ENCODE measurements at regions not wholly inside any gene's neighbourhood (a gene's known extent, or its start where the extent isn't known, plus 50 kb on each side); places are given as distances from the start of the nearest gene placed in this dataset.
"Not testable (repeated sequence)": the region's sequence is repeated elsewhere in the genome, so short reads cannot be mapped to it uniquely, and the experiment has no call there.

DNA sequence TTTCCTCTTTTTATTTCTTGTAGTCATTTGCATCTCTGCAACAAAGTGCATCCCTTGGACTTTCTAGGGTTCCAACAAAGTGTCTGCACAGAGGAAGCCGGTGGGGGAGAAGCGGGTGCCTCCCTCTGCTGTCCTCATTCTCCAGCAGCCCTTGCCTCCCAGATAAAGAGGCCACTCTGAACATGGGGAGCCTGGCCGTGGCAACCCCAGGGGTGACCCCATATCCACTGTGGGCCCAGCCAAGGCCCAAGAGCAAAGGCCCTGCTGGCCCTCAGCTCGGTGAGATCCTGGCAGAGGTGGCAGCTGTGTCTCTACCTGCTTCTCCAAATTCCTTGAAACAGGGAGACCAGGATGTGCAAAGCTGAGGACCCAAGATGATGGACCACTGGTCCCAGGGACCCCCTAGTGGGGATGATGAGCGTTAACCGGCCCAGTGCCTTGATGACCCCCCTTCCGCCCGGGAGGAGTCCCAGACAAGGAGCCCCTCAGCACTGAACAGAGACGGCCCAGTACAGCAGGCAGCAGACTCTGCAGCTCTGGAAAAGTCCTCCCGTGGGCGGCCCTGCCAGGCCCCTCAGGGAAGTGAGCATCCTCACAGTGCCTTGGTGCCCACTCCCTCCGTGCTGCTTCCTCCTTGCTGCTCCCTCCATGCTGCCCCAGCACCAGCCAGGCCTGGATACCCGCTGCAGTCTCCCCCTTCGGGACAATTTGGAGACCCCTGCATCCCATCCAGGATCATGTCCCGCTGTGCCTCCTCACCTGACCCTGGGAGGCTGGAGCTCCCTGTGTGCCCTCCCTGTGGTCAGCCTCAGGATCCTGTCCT is 62.5 kb downstream of the MRPL36 start:
- no peak for DNase-seq
- no peak overlapping the region for H3K27ac Mint-ChIP-seq
- H3K4me1 Mint-ChIP-seq (ENCODE audit: low read depth) = no peaks in the 10 kb centered on the region
- ATAC-seq = no peak
- H3K9me3 Mint-ChIP-seq (ENCODE audit: insufficient read depth) = peaks cover 13% of the 10 kb centered on the region
- peaks cover 14% of the 10 kb centered on the region for H3K27me3 Mint-ChIP-seq (ENCODE audit: low read depth)
- CTCF ChIA-PET = interaction anchor here (1.1 to 1.7 kb wide), 2 partner anchors 62 to 65 kb away, joined by 4 to 5 read pairs; partner anchors contain the start of gene MRPL36
- no peak overlapping the region for H3K4me3 Mint-ChIP-seq
- H3K36me3 Mint-ChIP-seq (ENCODE audit: low read depth) = no peaks in the 10 kb centered on the region
- POLR2A ChIA-PET = interaction anchor here (1.4 kb wide), 1 partner anchor 63 kb away, joined by 3 read pairs; the partner anchor contains the start of gene MRPL36

- H3K36me3 Mint-ChIP-seq (ENCODE audit: low read depth) = no peaks in the 10 kb centered on the region
- POLR2A ChIA-PET = interaction anchor here (1.4 kb wide), 1 partner anchor 64 kb away, joined by 3 read pairs; the partner anchor contains the start of gene MRPL36
- H3K27me3 Mint-ChIP-seq (ENCODE audit: low read depth) = peaks cover 13% of the 10 kb centered on the region
- CTCF ChIA-PET = interaction anchor here (1.1 to 1.7 kb wide), 2 partner anchors 43 to 63 kb away, joined by 3 to 4 read pairs; partner anchors contain the start of gene MRPL36
- peaks cover 6% of the 10 kb centered on the region for H3K9me3 Mint-ChIP-seq (ENCODE audit: insufficient read depth)
- H3K4me3 Mint-ChIP-seq = no peak overlapping the region
- no peaks in the 10 kb centered on the region for H3K4me1 Mint-ChIP-seq (ENCODE audit: low read depth)
- no peak for ATAC-seq
- no peak overlapping the region for H3K27ac Mint-ChIP-seq
- peak; percentile 10 for DNase-seq
Measured at GRCh38 chr5:1736065-1736464, 63.6 kb downstream of the MRPL36 start.

- POLR2A ChIA-PET = interaction anchor here (1.4 kb wide), 1 partner anchor 65 kb away, joined by 3 read pairs; the partner anchor contains the start of gene MRPL36
- Mint-ChIP-seq H3K27ac (no peak overlapping the region), H3K9me3 (ENCODE audit: insufficient read depth) (peaks cover under 1% of the 10 kb centered on the region), H3K36me3 (ENCODE audit: low read depth) (no peaks in the 10 kb centered on the region), H3K4me3 (no peak overlapping the region), H3K27me3 (ENCODE audit: low read depth) (peaks cover 10% of the 10 kb centered on the region), H3K4me1 (ENCODE audit: low read depth) (no peaks in the 10 kb centered on the region)
- peak; percentile 15 for DNase-seq
- no peak for ATAC-seq
- CTCF ChIA-PET = interaction anchor here (1.1 kb wide), 1 partner anchor 44 kb away, joined by 3 read pairs; no protein-coding TSS in a partner anchor
Measured at GRCh38 chr5:1735320-1735970, 64.2 kb downstream of the MRPL36 start.

GRCh38 chr5:1734908-1735289 is 64.7 kb downstream of the MRPL36 start:
- CTCF ChIA-PET = no interaction called here
- no peak for ATAC-seq
- peaks cover 7% of the 10 kb centered on the region for H3K27me3 Mint-ChIP-seq (ENCODE audit: low read depth)
- H3K27ac Mint-ChIP-seq = no peak overlapping the region
- H3K9me3 Mint-ChIP-seq (ENCODE audit: insufficient read depth) = no peaks in the 10 kb centered on the region
- H3K36me3 Mint-ChIP-seq (ENCODE audit: low read depth) = no peaks in the 10 kb centered on the region
- POLR2A ChIA-PET = no interaction called here
- H3K4me1 Mint-ChIP-seq (ENCODE audit: low read depth) = no peaks in the 10 kb centered on the region
- DNase-seq = peak; percentile 15
- H3K4me3 Mint-ChIP-seq = no peak overlapping the region

- no peak overlapping the region for H3K4me3 Mint-ChIP-seq
Measured at GRCh38 chr5:1734271-1734907, 65.2 kb downstream of the MRPL36 start.

DNA sequence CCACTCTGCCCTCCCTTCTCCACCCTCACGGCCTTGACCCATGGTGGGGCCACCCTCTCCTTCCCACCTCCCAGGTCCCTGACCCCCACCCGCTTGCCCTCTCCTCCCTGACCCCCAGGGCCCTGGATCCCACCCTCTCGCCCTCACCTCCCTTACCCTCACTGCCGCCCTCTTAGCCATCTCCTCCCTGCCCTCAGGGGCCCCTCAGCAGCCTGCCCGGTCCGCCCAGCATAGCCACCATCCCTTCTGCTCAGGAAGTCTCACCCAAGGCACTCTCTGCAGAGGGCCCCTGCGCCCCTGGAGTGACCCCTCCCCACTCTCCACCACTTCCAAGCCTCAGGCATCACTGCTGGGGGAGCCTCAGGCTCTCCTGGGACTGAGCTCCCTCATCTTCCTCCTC is 66.3 kb downstream of the MRPL36 start:
- no peaks in the 10 kb centered on the region for H3K36me3 Mint-ChIP-seq (ENCODE audit: low read depth)
- DNase-seq (no peak), ATAC-seq (no peak)
- ChIA-PET POLR2A (no interaction called here), CTCF (no interaction called here)
- no peak overlapping the region for H3K27ac Mint-ChIP-seq
- no peaks in the 10 kb centered on the region for H3K4me1 Mint-ChIP-seq (ENCODE audit: low read depth)
- no peaks in the 10 kb centered on the region for H3K27me3 Mint-ChIP-seq (ENCODE audit: low read depth)
- H3K4me3 Mint-ChIP-seq = no peak overlapping the region
- no peaks in the 10 kb centered on the region for H3K9me3 Mint-ChIP-seq (ENCODE audit: insufficient read depth)

More at GRCh38 chr5:1734271-1734907, 65.2 kb downstream of the MRPL36 start:
- ATAC-seq (no peak), DNase-seq (peak; percentile 18)
- H3K27ac Mint-ChIP-seq = no peak overlapping the region
- no peaks in the 10 kb centered on the region for H3K9me3 Mint-ChIP-seq (ENCODE audit: insufficient read depth)
- ChIA-PET CTCF (no interaction called here), POLR2A (no interaction called here)
- H3K27me3 Mint-ChIP-seq (ENCODE audit: low read depth) = peaks cover 6% of the 10 kb centered on the region
- no peaks in the 10 kb centered on the region for H3K4me1 Mint-ChIP-seq (ENCODE audit: low read depth)
- H3K36me3 Mint-ChIP-seq (ENCODE audit: low read depth) = no peaks in the 10 kb centered on the region

DNA sequence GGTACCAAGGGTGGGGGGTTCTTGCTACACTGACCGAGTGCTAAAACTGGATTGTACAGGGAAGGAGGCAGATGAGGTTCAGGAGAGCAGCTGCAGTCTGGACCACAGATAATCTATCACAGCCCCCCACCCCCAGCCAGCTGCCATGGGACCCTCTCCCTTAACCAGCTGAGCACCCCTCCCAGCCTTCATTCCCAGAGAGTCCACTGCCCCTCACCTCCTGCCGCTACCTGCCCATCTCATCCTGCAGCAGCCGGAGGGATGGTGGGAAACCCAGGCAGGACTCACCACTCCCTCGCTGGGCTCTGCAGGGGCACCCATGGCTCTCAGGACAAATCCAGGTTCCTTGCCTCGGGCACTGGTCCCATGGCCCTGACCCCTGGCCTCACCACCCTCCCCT is 66.7 kb downstream of the MRPL36 start:
- H3K27ac Mint-ChIP-seq = no peak overlapping the region
- ATAC-seq = no peak
- H3K36me3 Mint-ChIP-seq (ENCODE audit: low read depth) = no peaks in the 10 kb centered on the region
- POLR2A ChIA-PET = no interaction called here
- no peak overlapping the region for H3K4me3 Mint-ChIP-seq
- CTCF ChIA-PET = no interaction called here
- H3K27me3 Mint-ChIP-seq (ENCODE audit: low read depth) = no peaks in the 10 kb centered on the region
- no peaks in the 10 kb centered on the region for H3K4me1 Mint-ChIP-seq (ENCODE audit: low read depth)
- no peaks in the 10 kb centered on the region for H3K9me3 Mint-ChIP-seq (ENCODE audit: insufficient read depth)
- DNase-seq = no peak

- H3K36me3 Mint-ChIP-seq (ENCODE audit: low read depth) = no peaks in the 10 kb centered on the region
- no peak overlapping the region for H3K4me3 Mint-ChIP-seq
- CTCF ChIA-PET = no interaction called here
- POLR2A ChIA-PET = no interaction called here
- no peaks in the 10 kb centered on the region for H3K4me1 Mint-ChIP-seq (ENCODE audit: low read depth)
- H3K27ac Mint-ChIP-seq = no peak overlapping the region
- no peaks in the 10 kb centered on the region for H3K27me3 Mint-ChIP-seq (ENCODE audit: low read depth)
- ATAC-seq = no peak
- H3K9me3 Mint-ChIP-seq (ENCODE audit: insufficient read depth) = no peaks in the 10 kb centered on the region
- no peak for DNase-seq
Measured at GRCh38 chr5:1732238-1732941, 67.2 kb downstream of the MRPL36 start.

DNA sequence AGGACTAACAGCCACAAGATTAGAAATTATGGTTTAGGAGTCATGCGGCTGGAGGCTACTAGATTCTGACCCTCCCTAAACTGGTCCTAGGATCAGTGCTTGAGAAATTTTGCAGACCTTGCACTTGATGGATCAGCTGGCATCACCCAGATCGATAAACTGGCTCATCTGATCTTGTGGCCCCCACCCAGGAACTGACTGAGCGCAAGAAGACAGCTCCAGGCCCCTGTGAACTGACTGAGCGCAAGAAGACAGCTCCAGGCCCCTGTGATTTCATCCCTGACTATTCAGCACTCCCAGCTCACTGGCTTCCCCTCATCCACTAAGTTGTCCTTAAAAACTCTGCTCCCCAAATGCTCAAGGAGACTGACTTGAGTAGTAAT is 67.8 kb downstream of the MRPL36 start:
- H3K4me1 Mint-ChIP-seq (ENCODE audit: low read depth); H3K9me3 Mint-ChIP-seq (ENCODE audit: insufficient read depth); H3K4me3 Mint-ChIP-seq; H3K27ac Mint-ChIP-seq; H3K27me3 Mint-ChIP-seq (ENCODE audit: low read depth); POLR2A ChIA-PET; CTCF ChIA-PET; DNase-seq; H3K36me3 Mint-ChIP-seq (ENCODE audit: low read depth); ATAC-seq: not testable (repeated sequence)

GRCh38 chr5:1731091-1731639 is 68.5 kb downstream of the MRPL36 start:
- no peak for ATAC-seq

GRCh38 chr5:1730487-1730847 is 69.2 kb downstream of the MRPL36 start:
- CTCF ChIA-PET = no interaction called here
- ATAC-seq = no peak
- no peak for DNase-seq

More at GRCh38 chr5:1731091-1731639, 68.5 kb downstream of the MRPL36 start:
- ChIA-PET CTCF (no interaction called here), POLR2A (no interaction called here)
- no peak overlapping the region for H3K4me3 Mint-ChIP-seq
- DNase-seq = no peak
- no peaks in the 10 kb centered on the region for H3K27me3 Mint-ChIP-seq (ENCODE audit: low read depth)
- no peak overlapping the region for H3K27ac Mint-ChIP-seq
- no peaks in the 10 kb centered on the region for H3K4me1 Mint-ChIP-seq (ENCODE audit: low read depth)
- no peaks in the 10 kb centered on the region for H3K9me3 Mint-ChIP-seq (ENCODE audit: insufficient read depth)
- H3K36me3 Mint-ChIP-seq (ENCODE audit: low read depth) = no peaks in the 10 kb centered on the region

More at GRCh38 chr5:1730487-1730847, 69.2 kb downstream of the MRPL36 start:
- Mint-ChIP-seq H3K4me1 (ENCODE audit: low read depth) (peaks cover 2% of the 10 kb centered on the region), H3K27ac (no peak overlapping the region), H3K36me3 (ENCODE audit: low read depth) (no peaks in the 10 kb centered on the region), H3K27me3 (ENCODE audit: low read depth) (no peaks in the 10 kb centered on the region), H3K9me3 (ENCODE audit: insufficient read depth) (no peaks in the 10 kb centered on the region), H3K4me3 (no peak overlapping the region)
- POLR2A ChIA-PET = no interaction called here
